BE2C (cell line): ENCODE measurements at regions not wholly inside any gene's neighbourhood (a gene's known extent, or its start where the extent isn't known, plus 50 kb on each side); places are given as distances from the start of the nearest gene placed in this dataset.

Source experiments
- DNase-seq: peaks from one replicate; pipeline ENCODE4 v3.0.0-alpha.2; 2020
- H3K27me3 ChIP-seq: fragments of 250-450 bp; sonication (Bioruptor Pico); 2 replicates; pipeline ENCODE4 v1.5.1; 2020; ENCODE audit warnings: mild to moderate bottlenecking
- H3K36me3 ChIP-seq: fragments of 250-450 bp; sonication (Bioruptor Pico); 2 replicates; pipeline ENCODE4 v1.5.1; 2020; ENCODE audit warnings: mild to moderate bottlenecking
- H3K4me1 ChIP-seq: fragments of 250-450 bp; sonication (Bioruptor Pico); 2 replicates; pipeline ENCODE4 v1.5.1; 2020
- H3K4me3 ChIP-seq: 2 replicates; pipeline ENCODE4 v1.5.1; 2011; ENCODE audit warnings: low read depth, low read length
- H3K9me3 ChIP-seq: fragments of 250-450 bp; sonication (Bioruptor Pico); 2 replicates; pipeline ENCODE4 v1.5.1; 2020
- CTCF ChIP-seq: IDR thresholded peaks from 2 replicates; pipeline ENCODE4 v1.5.1; 2012; ENCODE audit warnings: mild to moderate bottlenecking, low read depth, low read length

GRCh38 chr4:131113273-131113672 is 2017.3 kb downstream of the C4orf33 start:
- no peak for DNase-seq
- no peaks in the 10 kb centered on the region for H3K36me3 ChIP-seq
- H3K4me3 ChIP-seq: no peak overlapping the region
- TF ChIP-seq CTCF: no peak
- no peaks in the 10 kb centered on the region for H3K9me3 ChIP-seq
- H3K27me3 ChIP-seq: no peaks in the 10 kb centered on the region
- H3K4me1 ChIP-seq: no peaks in the 10 kb centered on the region

GRCh38 chr4:131113704-131114103 is 2017.8 kb downstream of the C4orf33 start:
- no peak for TF ChIP-seq CTCF
- Histone ChIP-seq H3K4me3 (no peak overlapping the region), H3K36me3 (no peaks in the 10 kb centered on the region), H3K4me1 (no peaks in the 10 kb centered on the region), H3K27me3 (no peaks in the 10 kb centered on the region), H3K9me3 (no peaks in the 10 kb centered on the region)
- DNase-seq: no peak

- H3K9me3 ChIP-seq: no peaks in the 10 kb centered on the region
- no peak overlapping the region for H3K4me3 ChIP-seq
- H3K27me3 ChIP-seq: no peaks in the 10 kb centered on the region
- H3K36me3 ChIP-seq: no peaks in the 10 kb centered on the region
- TF ChIP-seq CTCF: no peak
- DNase-seq: no peak
- H3K4me1 ChIP-seq: no peaks in the 10 kb centered on the region
Observed at GRCh38 chr4:131119661-131120060, 2023.7 kb downstream of the C4orf33 start.

- no peak overlapping the region for H3K4me3 ChIP-seq
- no peaks in the 10 kb centered on the region for H3K9me3 ChIP-seq
- no peak for DNase-seq
- no peak for TF ChIP-seq CTCF
- no peaks in the 10 kb centered on the region for H3K27me3 ChIP-seq
- H3K36me3 ChIP-seq: no peaks in the 10 kb centered on the region
- H3K4me1 ChIP-seq: no peaks in the 10 kb centered on the region
Observed at GRCh38 chr4:131137196-131137595, 2011.9 kb upstream of the PCDH10 start.

GRCh38 chr4:131159261-131159660 is 1989.8 kb upstream of the PCDH10 start:
- Histone ChIP-seq H3K4me1 (no peaks in the 10 kb centered on the region; the same call in 1 of the 2 replicates), H3K4me3 (no peak overlapping the region), H3K36me3 (no peaks in the 10 kb centered on the region), H3K9me3 (no peaks in the 10 kb centered on the region), H3K27me3 (no peaks in the 10 kb centered on the region)
- TF ChIP-seq CTCF: no peak
- no peak for DNase-seq

- H3K4me3 ChIP-seq: no peak overlapping the region
- no peak for TF ChIP-seq CTCF
- H3K27me3 ChIP-seq: no peaks in the 10 kb centered on the region
- H3K9me3 ChIP-seq: no peaks in the 10 kb centered on the region
- no peaks in the 10 kb centered on the region for H3K36me3 ChIP-seq
- H3K4me1 ChIP-seq: peaks cover 9% of the 10 kb centered on the region
- DNase-seq: no peak
Observed at GRCh38 chr4:131192318-131192717, 1956.8 kb upstream of the PCDH10 start.
